Stimulated activated CD4-positive, alpha-beta T cell treated with anti-CD3 and anti-CD28 coated beads, Interleukin-12 subunit alpha, Interleukin-12 subunit beta, amount 100 ng/mL, for 48 hours (primary cell): ENCODE measurements at regions not wholly inside any gene's neighbourhood (a gene's known extent, or its start where the extent isn't known, plus 50 kb on each side); places are given as distances from the start of the nearest gene placed in this dataset.
A peak's percentile ranks its signal among the peaks of the same experiment; 100 is the strongest.
"Not testable (repeated sequence)": the region's sequence is repeated elsewhere in the genome, so short reads cannot be mapped to it uniquely, and the experiment has no call there.

Experiments used
- DNase-seq, 3 donors: peaks; one replicate each; pipeline ENCODE4 v3.0.0-alpha.2; 2020; ENCODE audit warnings: low read depth in 2 of 3, low spot score in 1 of 3

GRCh38 chr3:159756279-159757207 is 232.1 kb upstream of the IL12A start:
- DNase-seq, result not testable (repeated sequence)

GRCh38 chr3:159757341-159758060 is 231.1 kb upstream of the IL12A start:
- no peak for DNase-seq

- no peak for DNase-seq
Observed at GRCh38 chr3:159760046-159760445, 228.6 kb upstream of the IL12A start.

- no peak for DNase-seq
Observed at GRCh38 chr3:159761369-159761768, 227.3 kb upstream of the IL12A start.

GRCh38 chr3:159761848-159762635 is 226.6 kb upstream of the IL12A start:
- DNase-seq, result no peak

GRCh38 chr3:159763011-159763601 is 225.5 kb upstream of the IL12A start:
- DNase-seq, result peak in 1 of 3 donors; percentile 8

- DNase-seq, result peak in 1 of 3 donors; percentile 18
Observed at GRCh38 chr3:159763602-159764489, 224.8 kb upstream of the IL12A start.

GRCh38 chr3:159764490-159765029 is 224.1 kb upstream of the IL12A start:
- no peak for DNase-seq

GRCh38 chr3:159765030-159765859 is 223.4 kb upstream of the IL12A start:
- DNase-seq, result no peak

- no peak for DNase-seq
Observed at GRCh38 chr3:159765860-159766294, 222.8 kb upstream of the IL12A start.

GRCh38 chr3:159766563-159767185 is 222.0 kb upstream of the IL12A start:
- DNase-seq, result no peak

- DNase-seq, result no peak
Observed at GRCh38 chr3:159770998-159771397, 217.6 kb upstream of the IL12A start.

GRCh38 chr3:159771865-159772611 is 216.6 kb upstream of the IL12A start:
- DNase-seq, result no peak

- no peak for DNase-seq
Observed at GRCh38 chr3:159773706-159774105, 214.9 kb upstream of the IL12A start.

GRCh38 chr3:159775372-159775961 is 213.2 kb upstream of the IL12A start:
- DNase-seq, result no peak

GRCh38 chr3:159776779-159777178 is 211.9 kb upstream of the IL12A start:
- no peak for DNase-seq

- DNase-seq, result no peak
Observed at GRCh38 chr3:159779883-159780282, 208.8 kb upstream of the IL12A start.
